Right atrium auricular region (tissue), 2 donors: ENCODE measurements at regions not wholly inside any gene's neighbourhood (a gene's known extent, or its start where the extent isn't known, plus 50 kb on each side); places are given as distances from the start of the nearest gene placed in this dataset.

Experiments
- DNase-seq: peaks from one replicate; pipeline ENCODE4 v3.0.0-alpha.2; 2019; ENCODE audit warnings: low spot score
- H3K27ac ChIP-seq, 2 donors: fragments of 200-600 bp; sonication (generic); 1 replicate in 1 of 2; 2 replicates in 1 of 2; pipeline ENCODE4 v1.5.1; 2016 to 2019
- H3K27me3 ChIP-seq, 2 donors: fragments of 200-600 bp; sonication (generic); one replicate each; pipeline versions ENCODE4 v1.5.1 to v1.6.0; 2017 to 2019
- H3K36me3 ChIP-seq: fragments of 200-600 bp; sonication (generic); one replicate; pipeline ENCODE4 v1.5.1; 2016
- H3K4me1 ChIP-seq, 2 donors: fragments of 200-600 bp; sonication (generic); one replicate each; pipeline versions ENCODE4 v1.5.1 to v1.6.0; 2017 to 2019
- H3K4me3 ChIP-seq, 2 donors: fragments of 200-600 bp; sonication (generic); 1 replicate in 1 of 2; 2 replicates in 1 of 2; pipeline ENCODE4 v1.5.1; 2017 to 2019; ENCODE audit warnings: mild to moderate bottlenecking in 1 of 2, moderate library complexity in 1 of 2
- H3K9me3 ChIP-seq, 2 donors: fragments of 200-600 bp; sonication (generic); one replicate each; pipeline ENCODE4 v1.5.1; 2019
- CTCF ChIP-seq, 2 donors: fragments of 200-600 bp; sonication (generic); IDR thresholded peaks; one replicate each; pipeline ENCODE4 v1.5.1; 2019; ENCODE audit warnings: antibody characterized with exemption in 2 of 2

DNA sequence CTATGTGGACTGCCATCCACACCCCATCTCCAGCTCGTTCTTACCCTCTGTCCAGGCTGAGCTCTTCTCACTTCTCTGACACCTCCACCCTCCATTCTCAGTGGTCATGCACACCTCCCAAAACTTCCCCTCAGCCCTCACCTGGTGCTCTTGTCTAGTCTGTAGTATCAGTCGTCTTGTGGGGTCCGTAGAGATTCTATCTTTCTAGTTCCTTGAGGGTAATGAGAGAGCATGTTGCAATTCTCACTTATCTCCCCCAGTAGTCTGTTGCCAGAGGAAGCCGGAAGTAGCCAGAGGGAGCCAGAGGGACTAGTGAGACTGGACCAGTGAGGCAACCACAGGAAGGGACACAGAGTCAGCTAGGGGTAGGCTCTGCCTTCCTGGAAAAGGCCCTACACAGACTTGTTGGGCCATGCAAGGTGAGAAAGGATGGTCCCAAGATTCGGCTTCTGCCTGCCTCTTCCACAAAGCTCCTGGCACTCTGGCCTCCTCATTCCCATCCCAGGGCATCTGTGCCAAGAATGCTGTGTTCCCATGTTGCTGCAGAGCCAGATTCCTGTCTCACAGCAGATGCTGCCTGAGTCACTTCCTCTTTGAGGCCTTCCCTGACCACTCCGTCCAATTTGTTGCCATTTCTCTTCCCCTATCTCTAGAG, 50.6 kb upstream of the DUSP5 start:
- peak in 1 of 2 donors; percentile 39 for TF ChIP-seq CTCF (IDR thresholded peaks at IDR 0.05)
- Histone ChIP-seq H3K9me3 (no peaks in the 10 kb centered on the region), H3K4me1 (peaks cover 0 to 17% of the 10 kb centered on the region in 2 donors), H3K4me3 (no peak overlapping the region), H3K27me3 (no peaks in the 10 kb centered on the region), H3K27ac (no peak overlapping the region), H3K36me3 (no peaks in the 10 kb centered on the region)
- no peak for DNase-seq

GRCh38 chr10:110447886-110448285, 49.8 kb upstream of the DUSP5 start:
- Histone ChIP-seq H3K36me3 (no peaks in the 10 kb centered on the region), H3K4me1 (peaks cover 0 to 17% of the 10 kb centered on the region in 2 donors), H3K27me3 (no peaks in the 10 kb centered on the region), H3K4me3 (no peak overlapping the region), H3K9me3 (no peaks in the 10 kb centered on the region), H3K27ac (no peak overlapping the region)
- no peak for DNase-seq
- TF ChIP-seq CTCF (IDR thresholded peaks at IDR 0.05) = no peak
